Dedifferentiated amniotic fluid mesenchymal stem cell (primary cell): ENCODE measurements at regions not wholly inside any gene's neighbourhood (a gene's known extent, or its start where the extent isn't known, plus 50 kb on each side); places are given as distances from the start of the nearest gene placed in this dataset.
"Not testable (repeated sequence)": the region's sequence is repeated elsewhere in the genome, so short reads cannot be mapped to it uniquely, and the experiment has no call there.

ENCODE experiments used
- DNase-seq: peaks from one replicate; pipeline ENCODE4 v3.0.0-alpha.2; 2016; ENCODE audit errors: extremely low spot score

- DNase-seq = no peak
These were observed 610.3 kb upstream of the BCHE start for GRCh38 chr3:166447513-166447912.

- no peak for DNase-seq
These were observed 609.8 kb upstream of the BCHE start for GRCh38 chr3:166446986-166447385.

GRCh38 chr3:166446291-166446690 lies 609.1 kb upstream of the BCHE start:
- no peak for DNase-seq

GRCh38 chr3:166445865-166446264 lies 608.6 kb upstream of the BCHE start:
- DNase-seq = no peak

- no peak for DNase-seq
These were observed 607.5 kb upstream of the BCHE start for GRCh38 chr3:166444756-166445155.

GRCh38 chr3:166444336-166444735 lies 607.1 kb upstream of the BCHE start:
- DNase-seq = no peak

GRCh38 chr3:166435469-166436057 lies 598.3 kb upstream of the BCHE start:
- DNase-seq = no peak

- DNase-seq = no peak
These were observed 595.8 kb upstream of the BCHE start for GRCh38 chr3:166433060-166433459.

GRCh38 chr3:166425900-166426611 lies 588.8 kb upstream of the BCHE start:
- no peak for DNase-seq

GRCh38 chr3:166425021-166425420 lies 587.8 kb upstream of the BCHE start:
- DNase-seq = no peak

- not testable (repeated sequence) for DNase-seq
These were observed 586.7 kb upstream of the BCHE start for GRCh38 chr3:166423824-166424513.

- no peak for DNase-seq
These were observed 585.3 kb upstream of the BCHE start for GRCh38 chr3:166422556-166422955.

- no peak for DNase-seq
These were observed 582.8 kb upstream of the BCHE start for GRCh38 chr3:166420071-166420470.

- no peak for DNase-seq
These were observed 568.7 kb upstream of the BCHE start for GRCh38 chr3:166405896-166406295.

- no peak for DNase-seq
These were observed 568.2 kb upstream of the BCHE start for GRCh38 chr3:166405465-166405864.

- no peak for DNase-seq
These were observed 553.1 kb upstream of the BCHE start for GRCh38 chr3:166390303-166390702.

GRCh38 chr3:166388321-166388720 lies 551.1 kb upstream of the BCHE start:
- no peak for DNase-seq

GRCh38 chr3:166372571-166373106 lies 535.4 kb upstream of the BCHE start:
- DNase-seq = no peak

- no peak for DNase-seq
These were observed 530.8 kb upstream of the BCHE start for GRCh38 chr3:166367947-166368533.

GRCh38 chr3:166362698-166363097 lies 525.5 kb upstream of the BCHE start:
- DNase-seq = no peak

GRCh38 chr3:166360720-166361119 lies 523.5 kb upstream of the BCHE start:
- no peak for DNase-seq

GRCh38 chr3:166351461-166351860 lies 514.2 kb upstream of the BCHE start:
- no peak for DNase-seq
